ENCODE measurements at regions not wholly inside any gene's neighbourhood (a gene's known extent, or its start where the extent isn't known, plus 50 kb on each side); places are given as distances from the start of the nearest gene placed in this dataset.
A peak's percentile ranks its signal among the peaks of the same experiment; 100 is the strongest.
"Not testable (repeated sequence)": the region's sequence is repeated elsewhere in the genome, so short reads cannot be mapped to it uniquely, and the experiment has no call there.

DNA sequence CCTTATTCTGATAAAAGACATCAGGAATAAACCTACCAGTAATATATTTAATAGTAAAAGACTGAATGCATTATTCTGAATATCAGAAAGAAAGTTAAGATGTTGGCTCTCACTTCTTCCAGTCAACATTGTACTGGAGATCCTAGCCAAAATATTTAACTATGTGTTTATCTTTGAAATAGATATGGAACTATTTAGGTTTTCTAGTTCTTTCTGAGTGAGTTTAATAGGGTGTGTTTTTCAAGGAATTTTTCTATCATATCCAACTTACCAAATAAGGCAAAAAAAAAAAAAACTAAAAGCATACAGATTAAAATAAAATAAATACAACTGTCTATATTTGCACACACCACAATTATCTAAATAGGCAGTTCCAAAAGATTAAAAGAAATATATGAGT is 478.9 kb upstream of the LMO3 start:
- no peak for DNase-seq

DNA sequence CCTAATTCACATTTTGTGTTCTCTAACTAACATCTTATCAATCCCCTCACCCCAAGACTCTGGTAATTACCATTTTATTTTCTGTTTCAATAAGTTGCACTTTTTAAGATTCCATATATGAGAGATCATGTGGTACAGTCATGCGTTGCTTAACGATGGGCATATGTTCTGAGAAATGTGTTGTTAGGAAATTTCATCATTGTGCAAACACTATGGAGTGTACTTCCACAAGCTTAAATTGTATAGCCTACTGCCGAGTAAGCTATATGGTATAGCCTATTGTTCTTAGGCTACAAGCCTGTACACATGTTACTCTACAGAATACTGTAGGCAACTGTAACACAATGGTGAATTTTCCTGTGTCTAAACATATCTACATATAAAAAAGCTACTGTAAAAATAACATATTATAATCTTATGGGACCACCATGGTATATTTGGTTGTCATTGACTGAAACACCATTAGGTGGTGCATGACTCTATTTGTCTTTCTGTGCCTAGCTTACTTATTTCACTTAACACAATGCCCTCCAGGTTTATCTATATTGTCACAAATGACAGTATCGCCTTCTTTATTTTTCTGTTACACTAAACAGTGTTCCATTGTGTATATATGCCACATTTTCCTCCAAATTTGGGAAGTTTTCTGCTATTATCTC is 473.4 kb upstream of the LMO3 start:
- peak; percentile 63 for DNase-seq

DNA sequence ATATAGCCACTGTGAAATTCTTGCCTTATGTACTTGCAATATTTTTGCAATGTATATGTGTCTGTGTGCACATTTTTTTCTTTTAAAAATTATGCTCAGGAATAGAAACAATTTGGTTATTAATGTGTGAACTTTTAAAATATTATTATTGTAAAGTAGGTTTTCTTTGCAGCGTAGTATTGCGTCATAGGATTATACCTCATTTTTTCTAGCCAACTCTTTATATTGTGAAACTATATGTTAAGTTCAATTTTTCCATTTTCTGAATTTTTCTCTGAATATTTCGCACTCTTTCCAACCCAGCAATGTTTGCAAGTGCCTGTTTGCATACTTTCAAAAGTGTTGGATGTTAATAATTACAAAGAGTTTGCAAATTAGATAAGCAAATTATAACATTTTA is 471.6 kb upstream of the LMO3 start:
- DNase-seq: no peak

DNA sequence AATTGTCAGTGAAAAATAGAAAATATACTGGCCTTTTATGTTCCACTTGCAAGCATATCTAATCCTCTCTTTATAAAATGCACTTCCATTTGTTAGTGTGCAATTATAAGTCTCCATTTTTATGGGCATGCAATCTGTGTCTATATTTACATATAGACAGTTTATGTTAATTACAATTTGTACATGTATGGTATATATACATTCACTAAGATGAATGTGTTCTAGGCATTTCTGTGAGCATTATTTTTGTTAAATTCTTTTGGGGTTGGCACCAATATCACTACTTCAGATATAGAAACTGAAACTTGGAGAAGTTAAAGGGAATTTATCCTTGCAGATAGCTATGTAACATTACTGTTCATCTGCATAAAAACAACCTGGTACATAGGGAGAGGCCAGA is 470.8 kb upstream of the LMO3 start:
- DNase-seq: peak; percentile 26

DNA sequence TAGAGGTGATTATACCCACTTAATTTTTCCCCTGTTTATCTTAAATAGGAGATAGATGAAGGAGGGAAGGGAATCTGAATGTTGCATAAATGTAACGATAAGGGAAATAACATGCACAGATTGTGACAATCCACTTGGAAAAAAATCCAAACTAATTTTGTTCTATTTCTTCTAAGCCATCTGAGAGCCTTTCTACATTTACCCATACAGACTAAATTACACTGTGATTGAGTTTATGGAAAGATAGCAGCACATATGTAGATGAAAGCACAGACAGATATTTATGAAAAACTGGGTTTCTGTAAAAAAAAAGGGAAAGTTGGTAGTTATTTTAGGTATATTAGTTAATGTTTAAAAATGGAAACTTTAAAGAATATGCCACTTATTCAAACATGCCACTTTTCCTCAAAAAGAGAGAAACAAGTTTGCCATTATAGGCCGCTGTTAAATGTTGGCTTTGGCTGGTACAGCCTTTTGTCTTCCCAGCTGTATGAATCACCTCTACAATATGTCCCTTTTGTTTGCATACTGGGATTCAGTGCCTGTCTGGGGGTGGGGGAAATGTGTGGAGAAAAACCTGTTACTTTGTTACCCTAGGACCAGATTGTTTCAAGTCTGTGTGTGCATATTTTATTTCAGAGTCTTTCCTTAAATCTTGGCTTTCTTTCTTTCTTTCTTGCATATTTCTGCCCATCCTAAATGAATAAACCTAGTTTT is 470.2 kb upstream of the LMO3 start:
- peak; percentile 94 for DNase-seq

DNA sequence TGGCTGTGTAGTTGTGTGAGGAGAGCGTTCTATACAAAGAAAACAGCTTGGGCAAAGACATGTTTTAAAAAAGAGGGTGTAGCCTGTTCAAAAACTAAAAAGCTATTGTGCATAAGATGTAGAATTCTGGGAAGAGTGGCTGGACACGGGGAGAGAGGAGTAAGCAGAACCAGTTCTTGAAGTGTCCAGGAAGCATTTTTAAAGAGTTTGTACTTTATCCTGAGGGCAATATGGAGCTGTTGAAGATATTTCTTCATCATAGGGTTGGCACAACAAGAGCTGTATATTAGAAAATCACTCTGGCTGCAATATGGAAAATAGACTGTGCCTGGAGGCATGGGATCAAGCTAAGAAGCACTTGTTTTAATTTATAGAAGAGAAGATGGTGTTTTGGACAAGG is 458.9 kb upstream of the LMO3 start:
- no peak for DNase-seq

DNA sequence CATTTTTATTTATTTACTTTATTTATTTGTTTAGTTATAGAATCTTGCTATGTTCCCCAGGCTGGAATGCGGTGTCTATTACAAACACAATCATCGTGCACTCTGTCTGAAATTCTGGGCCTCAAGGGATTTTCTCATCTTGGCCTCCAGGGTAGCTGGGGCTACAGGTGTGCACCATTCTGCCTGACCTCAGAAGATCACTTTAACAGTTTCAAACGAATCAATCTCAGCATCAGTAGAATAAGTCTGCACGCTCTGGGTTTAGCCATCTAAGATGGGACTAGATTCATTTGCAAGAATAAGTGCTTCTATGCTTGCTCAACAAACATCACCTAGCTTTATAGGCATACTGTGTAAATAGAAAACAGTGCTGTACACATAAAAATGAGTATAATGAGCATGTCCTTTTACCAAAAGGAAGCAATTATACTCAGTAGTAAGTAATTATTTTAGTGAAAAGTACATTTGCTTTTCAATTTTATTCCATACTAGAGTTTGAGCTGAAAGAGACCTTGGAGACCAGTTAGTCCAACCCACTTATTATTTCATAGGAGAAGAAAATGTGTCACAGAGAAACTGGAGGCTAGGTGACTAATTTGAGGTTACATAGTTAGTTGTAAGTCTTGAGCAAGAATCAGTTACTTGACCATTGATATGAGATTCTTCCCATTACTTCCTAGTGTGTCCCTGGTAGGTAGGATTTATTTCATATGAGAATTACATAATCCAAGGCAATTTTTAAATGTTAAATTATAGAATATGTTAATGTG is 456.5 kb upstream of the LMO3 start:
- DNase-seq: peak; percentile 78

DNA sequence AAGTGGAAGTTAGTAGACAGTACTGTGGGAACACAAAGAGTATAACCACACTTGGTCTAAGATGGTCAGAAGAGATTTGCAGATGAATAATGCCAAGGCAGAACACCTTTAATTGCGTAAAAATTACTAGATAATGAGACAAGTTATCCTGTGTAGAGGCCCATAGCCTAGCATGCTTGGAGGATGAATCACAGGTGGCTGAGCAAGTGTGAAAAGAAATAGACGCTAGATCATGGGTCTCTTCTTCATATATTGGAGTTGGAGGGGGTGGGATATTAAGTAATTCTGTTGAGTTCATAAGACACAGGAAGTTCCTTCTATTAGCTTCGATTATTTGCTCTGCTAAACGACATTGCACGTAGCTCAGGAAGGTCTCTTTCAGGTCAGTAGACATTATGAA is 454.3 kb upstream of the LMO3 start:
- DNase-seq: no peak

DNA sequence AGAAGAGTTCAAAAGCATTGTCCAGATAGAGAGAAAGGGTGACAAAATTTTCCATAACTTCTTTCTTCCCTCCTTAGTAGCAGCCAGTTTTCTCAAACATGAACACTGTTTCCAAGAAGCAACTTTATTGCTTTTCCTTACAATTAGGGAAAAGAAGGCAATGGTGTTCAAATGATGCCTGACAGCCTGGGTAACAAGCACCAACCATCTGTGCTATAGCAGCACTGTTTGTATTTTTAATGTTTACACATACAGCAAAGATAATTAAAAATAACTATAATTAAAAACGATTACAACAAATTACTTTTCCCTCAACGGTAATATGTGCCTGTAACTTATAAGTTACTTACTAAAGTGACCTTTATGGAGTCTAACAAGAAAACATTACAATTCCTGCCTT is 450.6 kb upstream of the LMO3 start:
- no peak for DNase-seq

DNA sequence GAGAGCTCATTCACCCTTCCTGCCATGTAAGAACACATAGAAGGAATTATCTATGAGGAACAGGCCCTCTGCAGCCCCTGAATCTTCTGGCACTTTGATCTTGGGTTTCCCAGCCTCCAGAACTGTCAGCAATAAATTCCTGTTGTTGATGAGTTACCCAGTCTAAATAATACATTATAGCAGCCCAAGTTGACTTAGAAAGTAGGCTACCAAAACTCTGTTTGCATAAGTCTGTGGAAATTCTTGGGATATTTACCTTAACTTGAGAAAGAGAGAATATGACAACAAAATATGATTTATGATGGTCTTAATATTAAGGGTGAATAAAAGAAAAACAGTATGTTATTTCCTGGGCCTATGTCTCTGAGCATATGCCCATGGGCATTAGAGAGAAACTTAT is 433.0 kb upstream of the LMO3 start:
- no peak for DNase-seq

DNA sequence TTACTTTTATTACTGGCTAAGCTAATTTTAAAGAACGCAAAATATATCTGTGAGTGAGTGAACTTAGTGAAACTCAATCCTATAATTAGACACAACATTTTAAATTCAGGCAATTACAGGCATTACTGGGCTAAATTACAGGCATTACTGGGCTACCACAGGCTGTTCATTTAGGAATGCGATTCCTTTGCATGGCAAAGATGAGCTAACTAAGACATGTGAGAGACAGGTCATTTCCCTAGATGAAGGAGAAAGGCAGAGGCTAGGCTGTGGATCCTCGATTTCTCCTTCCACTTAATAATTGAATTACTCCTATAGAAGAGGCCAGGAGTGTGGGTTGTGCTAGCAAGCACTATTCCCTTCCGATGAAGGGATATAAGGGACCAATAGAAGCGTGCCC is 429.4 kb upstream of the LMO3 start:
- no peak for DNase-seq

DNA sequence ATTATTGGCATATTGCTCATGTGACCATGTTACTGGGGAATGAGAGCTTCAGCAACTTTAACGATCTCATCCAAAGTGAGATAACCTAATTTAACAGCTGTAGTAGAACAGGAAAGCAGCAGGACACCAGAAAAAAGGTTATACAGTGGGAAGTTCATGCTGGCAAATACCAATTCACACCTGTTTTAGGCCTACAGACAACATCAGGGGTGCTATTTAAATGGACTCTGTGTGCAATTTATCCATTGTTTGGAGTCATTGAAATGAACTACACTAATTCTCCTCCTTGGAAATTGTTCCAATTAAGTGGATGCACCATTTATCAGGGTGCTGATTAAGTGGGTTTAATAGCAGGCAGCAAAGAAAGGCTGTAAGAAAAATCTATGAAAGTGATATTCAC is 424.4 kb upstream of the LMO3 start:
- no peak for DNase-seq

DNA sequence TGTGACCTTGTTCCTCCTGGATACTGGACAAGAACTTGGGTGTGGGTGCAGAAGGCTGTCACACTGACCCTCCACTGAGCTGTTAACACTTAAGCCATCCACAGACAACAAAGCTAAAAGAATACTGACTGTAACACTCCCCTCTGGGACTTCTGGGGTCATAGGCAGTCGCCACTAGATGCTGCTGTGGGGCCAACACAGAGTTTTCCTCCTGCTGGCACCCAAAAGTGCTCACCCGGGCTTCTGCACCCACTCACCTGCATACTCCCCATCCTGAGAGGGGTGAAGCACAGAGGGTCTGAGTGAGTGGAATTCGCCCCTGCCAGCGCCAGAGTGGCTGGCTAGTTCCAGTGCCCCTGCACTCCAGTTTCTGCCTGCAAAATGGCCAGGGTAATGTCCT is 422.4 kb upstream of the LMO3 start:
- DNase-seq: peak; percentile 47

DNA sequence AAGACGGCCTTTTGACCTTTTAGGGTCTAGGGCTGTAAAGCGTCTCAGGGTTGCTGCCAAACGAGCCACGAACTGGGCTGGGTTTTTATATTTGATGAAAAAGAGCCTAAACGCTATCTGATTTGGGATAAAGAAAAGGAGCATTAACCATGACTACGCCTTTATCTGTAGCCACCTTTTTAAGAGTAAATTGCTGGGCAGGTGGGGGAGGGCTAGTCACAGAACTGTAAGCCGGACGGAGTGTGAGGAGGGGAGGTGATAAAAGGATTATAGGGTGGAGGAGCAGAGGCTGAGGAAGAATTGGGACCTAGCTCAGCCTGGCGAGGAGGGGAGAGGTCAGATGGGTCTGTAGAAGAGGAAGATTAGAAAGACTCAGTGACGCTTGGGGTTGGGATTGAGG is 419.5 kb upstream of the LMO3 start:
- DNase-seq: not testable (repeated sequence)

DNA sequence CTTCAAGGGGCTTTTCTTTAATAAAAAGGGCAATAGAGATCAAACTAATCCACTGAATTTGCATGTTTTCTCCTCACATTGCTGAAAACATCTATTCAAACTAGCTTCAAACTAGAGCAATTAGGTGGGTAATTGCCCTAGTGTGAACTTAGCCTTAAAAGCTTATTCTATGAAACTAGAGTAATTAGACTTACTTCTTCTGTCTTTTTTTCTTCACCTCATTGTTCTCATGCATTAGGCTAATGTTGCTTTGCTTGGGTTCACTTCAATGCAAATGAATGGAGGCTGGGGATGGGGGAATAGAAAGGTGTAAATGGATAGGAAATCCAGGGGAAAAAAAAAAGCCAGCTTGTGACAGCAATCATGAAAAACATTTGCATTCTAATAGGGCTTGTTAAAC is 414.8 kb upstream of the LMO3 start:
- DNase-seq: no peak

DNA sequence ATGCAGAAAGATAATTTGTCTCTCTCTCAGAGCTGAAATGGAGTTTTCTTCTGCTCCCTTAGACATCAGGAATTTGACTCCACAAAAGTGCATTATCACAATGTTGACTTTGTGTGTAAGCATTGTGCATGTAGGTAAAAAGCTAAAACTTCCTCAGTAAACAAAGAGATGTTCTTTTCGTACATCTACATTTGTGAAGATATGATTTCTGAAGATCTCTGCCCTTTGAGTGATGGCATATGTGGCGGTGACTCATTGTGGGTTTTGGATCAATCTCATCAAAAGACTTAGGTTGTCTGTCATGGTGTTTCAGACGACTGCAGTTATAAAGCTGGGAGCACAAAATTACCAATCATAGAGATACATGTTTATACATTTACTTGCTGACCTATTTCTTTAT is 411.4 kb upstream of the LMO3 start:
- DNase-seq: peak; percentile 52

DNA sequence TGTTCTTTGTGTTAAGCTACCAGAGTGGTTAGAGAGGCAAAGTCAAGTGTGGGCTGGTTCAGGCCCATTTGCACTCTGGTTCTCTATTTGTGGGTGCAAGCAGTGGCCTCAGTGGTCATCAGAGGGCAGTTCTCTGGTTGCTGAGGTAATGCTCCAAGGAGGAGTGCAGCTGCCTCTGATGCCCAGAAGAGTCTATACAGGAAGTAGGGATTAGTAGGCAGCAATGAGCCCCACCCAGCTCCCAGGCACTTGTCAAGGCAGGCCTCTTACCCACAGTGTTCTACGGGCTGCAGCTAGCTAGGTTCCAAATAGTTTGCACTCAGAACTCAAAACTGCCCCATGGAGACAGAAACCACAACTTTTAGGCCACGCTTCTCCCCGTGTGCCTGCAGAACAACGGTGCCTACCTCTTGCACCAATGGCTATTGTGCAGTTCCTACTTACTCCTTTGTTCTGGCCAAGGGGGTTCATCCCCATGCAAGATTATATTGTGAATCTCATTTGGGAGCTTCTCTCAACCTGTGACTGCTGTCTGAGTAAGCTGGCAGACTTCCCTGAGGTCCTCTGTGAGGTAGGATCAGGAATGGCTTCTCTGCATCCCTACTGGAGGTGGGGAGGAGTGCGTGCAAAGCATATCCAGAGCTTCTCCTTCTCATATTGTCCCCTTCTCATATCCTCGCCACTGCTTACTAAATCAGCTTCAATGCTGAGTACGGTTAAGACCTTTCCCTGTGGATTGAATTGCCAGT is 410.3 kb upstream of the LMO3 start:
- peak; percentile 71 for DNase-seq

DNA sequence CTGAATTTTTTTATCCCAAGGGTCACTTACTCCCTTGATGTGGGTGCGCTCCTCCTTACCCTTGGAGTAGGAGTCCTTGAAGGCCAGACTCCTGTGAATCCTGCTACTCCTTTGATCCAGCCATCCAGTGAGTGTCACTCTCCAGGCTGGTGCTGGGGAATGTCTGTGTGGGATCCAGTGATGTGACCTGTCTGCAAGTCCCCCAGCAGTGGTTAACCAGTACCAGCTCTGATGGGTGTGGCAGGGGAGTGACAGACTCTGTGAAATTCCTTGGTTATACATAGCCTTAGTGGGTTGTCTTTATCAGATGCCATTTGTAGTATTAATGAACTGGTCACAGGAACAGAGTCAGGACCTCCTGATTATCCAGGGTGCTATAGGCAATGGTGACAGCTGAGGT is 409.5 kb upstream of the LMO3 start:
- DNase-seq: no peak

DNA sequence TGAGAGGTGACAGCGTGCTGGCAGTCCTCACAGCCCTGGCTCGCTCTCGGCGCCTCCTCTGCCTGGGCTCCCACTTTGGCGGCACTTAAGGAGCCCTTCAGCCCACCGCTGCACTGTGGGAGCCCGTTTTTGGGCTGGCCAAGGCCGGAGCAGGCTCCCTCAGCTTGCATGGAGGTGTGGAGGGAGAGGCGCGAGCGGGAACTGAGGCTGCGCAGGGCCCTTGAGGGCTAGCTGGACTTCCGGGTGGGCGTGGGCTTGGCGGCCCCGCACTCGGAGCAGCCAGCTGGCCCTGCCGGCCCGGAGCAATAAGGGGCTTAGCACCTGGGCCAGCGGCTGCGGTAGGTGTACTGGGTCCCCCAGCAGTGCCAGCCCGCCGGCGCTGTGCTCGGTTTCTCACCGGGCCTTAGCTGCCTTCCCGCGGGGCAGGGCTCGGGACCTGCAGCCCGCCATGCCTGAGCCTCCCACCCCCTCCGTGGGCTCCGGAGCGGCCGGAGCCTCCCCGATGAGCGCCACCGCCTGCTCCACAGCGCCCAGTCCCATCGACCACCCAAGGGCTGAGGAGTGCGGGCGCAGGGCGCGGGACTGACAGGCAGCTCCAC is 401.6 kb upstream of the LMO3 start:
- DNase-seq: not testable (repeated sequence)

DNA sequence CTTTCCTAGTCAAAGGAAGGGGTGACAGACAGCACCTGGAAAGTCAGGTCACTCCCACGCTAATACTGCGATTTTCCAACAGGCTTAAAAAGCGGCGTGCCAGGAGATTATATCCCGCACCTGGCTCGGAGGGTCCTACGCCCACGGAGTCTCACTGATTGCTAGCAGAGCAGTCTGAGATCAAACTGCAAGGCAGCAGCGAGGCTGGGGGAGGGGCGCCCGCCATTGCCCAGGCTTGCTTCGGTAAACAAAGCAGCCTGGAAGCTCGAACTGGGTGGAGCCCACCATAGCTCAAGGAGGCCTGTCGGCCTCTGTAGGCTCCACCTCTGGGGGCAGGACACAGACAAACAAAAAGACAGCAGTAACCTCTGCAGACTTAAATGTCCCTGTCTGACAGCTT is 392.6 kb upstream of the LMO3 start:
- DNase-seq: peak; percentile 71

DNA sequence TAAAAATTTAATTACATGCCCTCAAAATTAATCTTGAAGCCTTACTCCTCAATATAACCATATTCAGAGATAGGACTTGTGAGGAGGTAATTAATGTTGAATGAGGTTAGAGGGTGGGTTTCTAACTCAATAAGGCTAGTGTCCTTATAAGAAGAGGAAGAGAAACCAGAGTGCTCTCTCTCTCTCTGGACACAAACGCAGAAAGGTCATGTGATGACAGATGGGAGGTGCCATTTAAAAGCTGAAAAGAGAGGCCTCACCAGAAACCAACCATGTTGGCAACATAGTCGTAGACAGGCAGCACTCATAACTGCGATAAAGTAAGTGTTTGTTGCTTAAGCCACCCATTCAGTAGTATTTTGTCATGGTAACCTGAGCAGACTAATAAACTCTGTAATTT is 378.5 kb upstream of the LMO3 start:
- peak; percentile 27 for DNase-seq

DNA sequence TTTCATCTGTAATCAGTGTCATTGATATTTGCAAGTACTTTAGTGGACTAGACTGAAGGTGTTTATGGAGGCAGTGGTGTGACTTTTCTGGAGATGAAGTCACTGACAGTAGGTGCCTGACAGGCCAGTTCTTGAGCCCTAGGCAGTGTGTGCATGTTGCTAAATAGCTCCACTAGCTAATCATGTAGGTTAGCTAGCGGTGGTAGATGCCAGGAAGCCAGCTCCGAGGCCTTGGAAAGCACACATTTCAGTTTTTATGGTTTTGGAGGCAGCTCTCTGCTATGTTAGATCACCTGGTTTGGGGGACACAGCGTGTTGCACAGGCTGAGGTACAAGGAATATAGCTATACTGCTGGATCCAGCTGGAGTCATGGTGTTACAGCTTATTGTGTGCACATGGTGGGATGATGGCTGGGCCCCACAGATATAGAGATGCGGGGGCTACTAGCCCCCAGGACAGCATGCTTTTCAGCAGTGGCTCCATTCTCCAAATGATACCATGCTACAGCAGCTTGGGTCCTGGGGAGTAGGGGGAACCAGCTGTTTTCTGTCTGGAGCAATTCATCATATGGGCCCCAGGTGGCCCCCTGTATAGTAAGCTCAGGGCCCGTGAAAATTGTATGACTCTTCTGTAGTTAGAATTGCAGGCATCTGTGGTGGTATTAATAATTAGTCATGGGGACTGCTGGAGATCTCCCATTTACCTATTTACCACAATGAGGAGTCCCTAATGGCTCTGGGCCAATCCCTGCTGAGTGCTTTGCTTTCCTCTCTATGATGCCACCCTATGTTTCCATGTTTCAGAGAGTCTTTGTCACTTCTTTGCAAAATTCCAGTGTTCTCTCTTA is 367.2 kb upstream of the LMO3 start:
- DNase-seq: no peak

Data from DMS53 (cell line).